ENCODE measurements at regions not wholly inside any gene's neighbourhood (a gene's known extent, or its start where the extent isn't known, plus 50 kb on each side); places are given as distances from the start of the nearest gene placed in this dataset.

DNA sequence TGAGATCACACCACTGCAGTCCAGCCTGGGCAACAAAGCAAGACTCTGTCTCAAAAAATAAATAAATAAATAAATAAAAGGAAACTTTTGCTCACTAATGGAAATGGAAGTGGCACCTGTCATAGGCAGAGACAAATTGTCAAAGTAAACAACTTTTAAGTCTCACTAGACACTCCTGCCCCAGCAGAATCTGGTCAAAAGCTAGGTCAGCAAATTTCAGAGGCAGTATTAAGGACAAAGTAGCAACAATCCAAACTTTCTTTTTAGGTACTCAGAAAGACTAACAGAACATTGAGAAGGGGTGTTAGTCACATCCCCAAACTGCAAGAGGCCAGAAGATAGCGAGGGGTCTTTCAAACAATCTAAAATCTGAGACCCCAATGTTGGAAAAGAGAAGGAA lies 101.4 kb upstream of the MSX2 start:
- no peak for TF ChIP-seq EZH2 (IDR thresholded peaks at IDR 0.05; ENCODE audit: borderline replicate concordance, low read length)
- TF ChIP-seq, protein P1, sequence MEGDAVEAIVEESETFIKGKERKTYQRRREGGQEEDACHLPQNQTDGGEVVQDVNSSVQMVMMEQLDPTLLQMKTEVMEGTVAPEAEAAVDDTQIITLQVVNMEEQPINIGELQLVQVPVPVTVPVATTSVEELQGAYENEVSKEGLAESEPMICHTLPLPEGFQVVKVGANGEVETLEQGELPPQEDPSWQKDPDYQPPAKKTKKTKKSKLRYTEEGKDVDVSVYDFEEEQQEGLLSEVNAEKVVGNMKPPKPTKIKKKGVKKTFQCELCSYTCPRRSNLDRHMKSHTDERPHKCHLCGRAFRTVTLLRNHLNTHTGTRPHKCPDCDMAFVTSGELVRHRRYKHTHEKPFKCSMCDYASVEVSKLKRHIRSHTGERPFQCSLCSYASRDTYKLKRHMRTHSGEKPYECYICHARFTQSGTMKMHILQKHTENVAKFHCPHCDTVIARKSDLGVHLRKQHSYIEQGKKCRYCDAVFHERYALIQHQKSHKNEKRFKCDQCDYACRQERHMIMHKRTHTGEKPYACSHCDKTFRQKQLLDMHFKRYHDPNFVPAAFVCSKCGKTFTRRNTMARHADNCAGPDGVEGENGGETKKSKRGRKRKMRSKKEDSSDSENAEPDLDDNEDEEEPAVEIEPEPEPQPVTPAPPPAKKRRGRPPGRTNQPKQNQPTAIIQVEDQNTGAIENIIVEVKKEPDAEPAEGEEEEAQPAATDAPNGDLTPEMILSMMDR (conservative IDR thresholded peaks at IDR 0.05 in 1 of 2, IDR thresholded peaks at IDR 0.05 in 1 of 2; ENCODE audit: extremely low read depth in 1 of 2, insufficient read depth in 1 of 2, low read depth in 1 of 2, low read length in 2 of 2): no peak

Data from mammary epithelial cell (primary cell).